Neural cell (in vitro differentiated cells): ENCODE measurements at regions not wholly inside any gene's neighbourhood (a gene's known extent, or its start where the extent isn't known, plus 50 kb on each side); places are given as distances from the start of the nearest gene placed in this dataset.

Source experiments
- H2AFZ ChIP-seq: fragments of 200-600, 300-800 bp; sonication (generic), shearing (Covaris generic); 2 replicates; pipeline ENCODE4 v1.6.0; 2014; ENCODE audit warnings: low read depth, mild to moderate bottlenecking, antibody characterized with exemption, low read length, moderate library complexity
- H3F3A ChIP-seq: fragments of 200-600 bp; shearing (Covaris generic); 2 replicates; pipeline ENCODE4 v1.6.1; 2016; ENCODE audit warnings: mild to moderate bottlenecking, moderate library complexity, mixed read lengths, antibody characterized with exemption, low read length; ENCODE audit not compliant: insufficient read depth, poor library complexity, severe bottlenecking
- H3K27ac ChIP-seq: fragments of 200-600, 300-800 bp; sonication (generic), shearing (Covaris generic); 2 replicates; pipeline ENCODE4 v1.5.1; 2014; ENCODE audit warnings: mild to moderate bottlenecking, low read length, moderate library complexity
- H3K27me3 ChIP-seq: fragments of 300-800, 200-600 bp; sonication (generic), shearing (Covaris generic); 2 replicates; pipeline ENCODE4 v1.6.0; 2014; ENCODE audit warnings: mild to moderate bottlenecking, low read depth, low read length, moderate library complexity; ENCODE audit not compliant: insufficient read depth
- H3K36me3 ChIP-seq: fragments of 300-800, 200-600 bp; sonication (generic), shearing (Covaris generic); 2 replicates; pipeline ENCODE4 v1.5.1; 2014; ENCODE audit warnings: mild to moderate bottlenecking, antibody characterized with exemption, low read length, moderate library complexity; ENCODE audit not compliant: insufficient read depth
- H3K4me2 ChIP-seq: fragments of 300-800, 200-600 bp; sonication (generic), shearing (Covaris generic); 2 replicates; pipeline ENCODE4 v1.6.0; 2014; ENCODE audit warnings: mild to moderate bottlenecking, low read length
- H3K4me3 ChIP-seq: fragments of 300-800, 200-600 bp; sonication (generic), shearing (Covaris generic); 2 replicates; pipeline ENCODE4 v1.5.1; 2014; ENCODE audit warnings: mild to moderate bottlenecking, low read length, moderate library complexity
- H3K79me2 ChIP-seq: fragments of 200-600 bp; shearing (Covaris generic); replicated peaks from 2 replicates; pipeline ENCODE4 v1.6.0; 2014; ENCODE audit warnings: mild to moderate bottlenecking, low read length, moderate library complexity; ENCODE audit not compliant: insufficient read depth
- H3K9ac ChIP-seq: fragments of 300-800, 200-600 bp; sonication (generic), shearing (Covaris generic); 2 replicates; pipeline ENCODE4 v1.6.1; 2016; ENCODE audit warnings: mild to moderate bottlenecking, low read length, mixed read lengths
- H3K9me2 ChIP-seq: fragments of 200-600 bp; shearing (Covaris generic); 2 replicates; pipeline ENCODE4 v1.6.1; 2016; ENCODE audit warnings: mild to moderate bottlenecking, low read length, mixed read lengths; ENCODE audit not compliant: insufficient read depth
- H3K9me3 ChIP-seq: fragments of 200-600, 300-800 bp; sonication (generic), shearing (Covaris generic); 2 replicates; pipeline ENCODE4 v1.6.1; 2016; ENCODE audit warnings: mild to moderate bottlenecking, mixed run types, low read length, moderate library complexity, mixed read lengths
- H4K20me1 ChIP-seq: fragments of 200-600 bp; shearing (Covaris generic); 2 replicates; pipeline ENCODE4 v1.6.1; 2016; ENCODE audit warnings: mild to moderate bottlenecking, mixed run types; ENCODE audit not compliant: insufficient read depth
- CTCF ChIP-seq: fragments of 450-650 bp; IDR thresholded peaks from 2 replicates; pipeline ENCODE4 v1.5.1; 2014; ENCODE audit warnings: antibody characterized with exemption, mild to moderate bottlenecking, moderate library complexity; ENCODE audit not compliant: poor library complexity, severe bottlenecking
- EP300 ChIP-seq: fragments of 450-650 bp; conservative IDR thresholded peaks from 2 replicates; pipeline ENCODE4 v1.6.1; 2014; ENCODE audit warnings: antibody characterized with exemption, mild to moderate bottlenecking, moderate library complexity; ENCODE audit not compliant: poor library complexity, severe bottlenecking
- EZH2 ChIP-seq: fragments of 200-600, 300-800 bp; shearing (Covaris generic), sonication (generic); IDR thresholded peaks from 2 replicates; pipeline ENCODE4 v1.6.1; 2014; ENCODE audit warnings: antibody characterized with exemption, low read length, borderline replicate concordance, mild to moderate bottlenecking; ENCODE audit not compliant: insufficient read depth, poor library complexity, severe bottlenecking
- MXI1 ChIP-seq: fragments of 450-650 bp; conservative IDR thresholded peaks from 2 replicates; pipeline ENCODE4 v1.6.1; 2014; ENCODE audit warnings: antibody characterized with exemption, mild to moderate bottlenecking; ENCODE audit not compliant: poor library complexity, severe bottlenecking
- POLR2AphosphoS5 ChIP-seq: IDR thresholded peaks from 2 replicates; pipeline ENCODE4 v1.6.1; 2012
- RAD21 ChIP-seq: fragments of 450-650 bp; conservative IDR thresholded peaks from 2 replicates; pipeline ENCODE4 v1.6.1; 2014; ENCODE audit warnings: antibody characterized with exemption, mild to moderate bottlenecking, moderate library complexity
- REST ChIP-seq: IDR thresholded peaks from 2 replicates; pipeline ENCODE4 v1.6.1; 2012; ENCODE audit warnings: borderline replicate concordance
- SMC3 ChIP-seq: fragments of 450-650 bp; conservative IDR thresholded peaks from 2 replicates; pipeline ENCODE4 v1.6.1; 2014; ENCODE audit warnings: antibody characterized with exemption, mild to moderate bottlenecking, moderate library complexity; ENCODE audit not compliant: poor library complexity
- TAF1 ChIP-seq: IDR thresholded peaks from 2 replicates; pipeline ENCODE4 v1.6.1; 2012; ENCODE audit warnings: low read depth

GRCh38 chr10:4154191-4154715, 369.2 kb upstream of the KLF6 start:
- no peak overlapping the region for H3K27ac ChIP-seq
- no peaks in the 10 kb centered on the region for H3K79me2 ChIP-seq
- H3K36me3 ChIP-seq, result no peaks in the 10 kb centered on the region
- no peaks in the 10 kb centered on the region for H3K9me2 ChIP-seq
- no peak overlapping the region for H3K4me3 ChIP-seq
- no peaks in the 10 kb centered on the region for H3K9me3 ChIP-seq
- no peak overlapping the region for H3K4me2 ChIP-seq
- no peaks in the 10 kb centered on the region for H4K20me1 ChIP-seq
- H2AFZ ChIP-seq, result no peak overlapping the region
- no peak overlapping the region for H3K9ac ChIP-seq
- TF ChIP-seq CTCF (no peak), RAD21 (no peak), MXI1 (no peak), POLR2AphosphoS5 (no peak), TAF1 (no peak), EP300 (no peak), SMC3 (no peak), EZH2 (no peak), REST (no peak)
- no peaks in the 10 kb centered on the region for H3F3A ChIP-seq
- no peaks in the 10 kb centered on the region for H3K27me3 ChIP-seq

GRCh38 chr10:4151466-4151865, 366.5 kb upstream of the KLF6 start:
- Histone ChIP-seq H3F3A (no peaks in the 10 kb centered on the region), H3K79me2 (no peaks in the 10 kb centered on the region), H3K9ac (no peak overlapping the region), H3K4me2 (no peak overlapping the region), H3K9me3 (no peaks in the 10 kb centered on the region), H3K4me3 (no peak overlapping the region), H3K9me2 (no peaks in the 10 kb centered on the region), H2AFZ (no peak overlapping the region), H3K36me3 (no peaks in the 10 kb centered on the region), H3K27me3 (no peaks in the 10 kb centered on the region), H3K27ac (no peak overlapping the region), H4K20me1 (no peaks in the 10 kb centered on the region)
- TF ChIP-seq EZH2, result no peak
- TF ChIP-seq TAF1, result no peak
- no peak for TF ChIP-seq CTCF
- no peak for TF ChIP-seq POLR2AphosphoS5
